Stomach (tissue), 4 donors: ENCODE measurements at regions not wholly inside any gene's neighbourhood (a gene's known extent, or its start where the extent isn't known, plus 50 kb on each side); places are given as distances from the start of the nearest gene placed in this dataset.

Experiments
- CTCF ChIP-seq, 7 experiments: fragments of 450-650 bp in 4 of 7; fragments of 200-600 bp in 3 of 7; sonication (generic) in 3 of 7; IDR thresholded peaks; one replicate each; pipeline ENCODE4 v1.5.1; 2016 to 2019; ENCODE audit warnings: antibody characterized with exemption in 7 of 7, control low read depth in 2 of 7, mild to moderate bottlenecking in 1 of 7
- POLR2A ChIP-seq, 4 donors: fragments of 450-650 bp; IDR thresholded peaks; one replicate each; pipeline ENCODE4 v1.6.1; 2016; ENCODE audit warnings: antibody characterized with exemption in 4 of 4, control low read depth in 2 of 4, mild to moderate bottlenecking in 1 of 4, moderate library complexity in 1 of 4
- POLR2AphosphoS5 ChIP-seq, 3 donors: sonication (generic); formaldehyde crosslinking; IDR thresholded peaks; one replicate each; pipeline ENCODE4 v1.6.1; 2016; ENCODE audit warnings: antibody characterized with exemption in 3 of 3

- TF ChIP-seq CTCF (IDR thresholded peaks at IDR 0.05) (no peak), POLR2A (IDR thresholded peaks at IDR 0.05) (no peak), POLR2AphosphoS5 (IDR thresholded peaks at IDR 0.05) (no peak)
Measured at GRCh38 chr1:87972811-87973210, 644.1 kb downstream of the LMO4 start.
